ENCODE measurements at regions not wholly inside any gene's neighbourhood (a gene's known extent, or its start where the extent isn't known, plus 50 kb on each side); places are given as distances from the start of the nearest gene placed in this dataset.
A peak's percentile ranks its signal among the peaks of the same experiment; 100 is the strongest.

DNA sequence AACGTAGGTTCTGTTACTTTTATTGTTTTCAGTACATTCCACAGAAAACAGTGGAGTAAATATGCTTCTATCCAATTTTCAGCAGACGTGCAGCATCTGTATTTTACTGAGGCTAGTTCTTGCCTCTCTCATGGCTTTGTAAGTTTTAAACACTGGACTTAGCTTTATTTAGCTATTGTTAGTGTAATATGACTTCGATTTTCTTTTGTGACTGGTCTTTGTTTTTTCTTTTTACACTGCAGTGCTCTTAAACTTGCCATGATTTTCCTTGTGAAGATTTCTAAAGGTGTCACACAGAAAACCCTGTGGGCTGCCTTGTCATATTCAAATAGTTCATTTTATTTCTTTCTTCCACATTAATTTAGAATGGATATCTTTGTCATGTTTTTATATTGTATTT lies 1234.9 kb upstream of the CITED2 start:
- Histone ChIP-seq H3K4me3 (ENCODE audit: low read length) (no peak overlapping the region), H3K4me1 (ENCODE audit: control insufficient read depth, insufficient read depth, low read length) (peaks cover 5% of the 10 kb centered on the region), H3K4me2 (ENCODE audit: low read length) (no peak overlapping the region), H3K27me3 (ENCODE audit: control insufficient read depth, insufficient read depth, low read length) (no peaks in the 10 kb centered on the region), H3K9ac (ENCODE audit: low read depth, low read length) (no peak overlapping the region), H3K36me3 (ENCODE audit: insufficient read depth, low read length) (no peaks in the 10 kb centered on the region), H3K9me3 (replicated peaks; ENCODE audit: low read length) (no peaks in the 10 kb centered on the region)

DNA sequence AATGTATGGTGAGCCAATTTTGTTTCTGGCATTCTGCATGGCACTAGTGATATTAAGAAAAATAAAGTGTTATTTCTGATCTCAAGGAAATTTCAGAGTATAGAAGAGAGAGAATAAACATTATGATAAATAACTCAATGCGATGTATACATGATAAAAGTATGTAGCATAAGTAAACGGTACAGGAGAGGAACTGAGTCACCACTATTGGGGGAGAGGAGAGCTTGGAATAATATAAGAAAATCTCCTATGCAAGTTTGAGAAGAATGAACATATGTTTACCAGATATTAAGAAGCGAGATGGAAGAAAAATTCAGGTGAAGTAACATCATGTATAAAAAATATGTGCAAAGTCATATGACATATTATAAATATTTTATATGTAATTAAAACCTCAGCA lies 1230.3 kb upstream of the CITED2 start:
- H3K4me1 ChIP-seq (ENCODE audit: control insufficient read depth, insufficient read depth, low read length), result peaks cover 20% of the 10 kb centered on the region
- H3K27me3 ChIP-seq (ENCODE audit: control insufficient read depth, insufficient read depth, low read length), result no peaks in the 10 kb centered on the region
- no peaks in the 10 kb centered on the region for H3K9me3 ChIP-seq (replicated peaks; ENCODE audit: low read length)
- H3K9ac ChIP-seq (ENCODE audit: low read depth, low read length), result no peak overlapping the region
- no peak overlapping the region for H3K4me2 ChIP-seq (ENCODE audit: low read length)
- H3K36me3 ChIP-seq (ENCODE audit: insufficient read depth, low read length), result no peaks in the 10 kb centered on the region
- H3K4me3 ChIP-seq (ENCODE audit: low read length), result no peak overlapping the region

DNA sequence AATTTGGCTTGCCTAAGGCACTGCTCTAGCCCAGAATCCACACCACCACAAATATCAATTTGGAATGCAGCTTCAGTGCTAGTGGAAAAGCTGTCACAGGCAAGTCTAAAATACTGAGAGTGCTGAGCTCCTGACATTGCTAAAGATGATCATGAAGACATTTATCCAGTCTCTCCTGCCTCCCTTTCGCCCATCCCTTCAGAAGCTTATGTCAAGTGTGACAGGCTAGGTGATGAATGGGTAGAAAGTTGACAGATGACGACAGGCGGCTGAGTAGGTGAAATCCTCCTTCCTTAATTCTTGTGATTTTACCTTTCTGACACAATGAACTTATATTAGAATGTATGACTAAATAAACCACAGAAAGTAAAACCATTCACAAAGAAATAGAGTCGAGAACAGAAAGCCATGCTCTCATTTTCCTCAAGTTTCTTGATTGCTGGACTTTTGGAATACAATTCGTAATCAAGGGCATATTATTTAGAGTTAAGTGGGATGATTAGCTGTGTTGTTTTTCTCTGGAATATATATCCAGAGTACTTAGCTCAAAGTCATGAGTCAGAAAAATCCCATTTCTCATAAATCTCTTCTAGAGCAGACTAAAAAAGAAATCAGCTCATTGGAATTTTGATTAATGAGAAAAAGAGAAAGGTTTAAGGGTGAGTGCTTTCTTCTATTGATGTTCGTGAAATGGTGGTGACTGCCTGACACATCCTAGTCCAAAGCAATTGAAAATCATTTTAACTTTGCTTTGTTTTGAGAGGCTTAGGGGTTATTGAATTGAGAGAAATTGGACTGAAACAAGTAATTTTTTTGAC lies 1228.2 kb upstream of the CITED2 start:
- H3K4me3 ChIP-seq (ENCODE audit: low read length), result no peak overlapping the region
- no peaks in the 10 kb centered on the region for H3K36me3 ChIP-seq (ENCODE audit: insufficient read depth, low read length)
- H3K9me3 ChIP-seq (replicated peaks; ENCODE audit: low read length), result no peaks in the 10 kb centered on the region
- H3K4me2 ChIP-seq (ENCODE audit: low read length), result no peak overlapping the region
- no peak overlapping the region for H3K9ac ChIP-seq (ENCODE audit: low read depth, low read length)
- H3K4me1 ChIP-seq (ENCODE audit: control insufficient read depth, insufficient read depth, low read length), result peaks cover 20% of the 10 kb centered on the region
- no peaks in the 10 kb centered on the region for H3K27me3 ChIP-seq (ENCODE audit: control insufficient read depth, insufficient read depth, low read length)

DNA sequence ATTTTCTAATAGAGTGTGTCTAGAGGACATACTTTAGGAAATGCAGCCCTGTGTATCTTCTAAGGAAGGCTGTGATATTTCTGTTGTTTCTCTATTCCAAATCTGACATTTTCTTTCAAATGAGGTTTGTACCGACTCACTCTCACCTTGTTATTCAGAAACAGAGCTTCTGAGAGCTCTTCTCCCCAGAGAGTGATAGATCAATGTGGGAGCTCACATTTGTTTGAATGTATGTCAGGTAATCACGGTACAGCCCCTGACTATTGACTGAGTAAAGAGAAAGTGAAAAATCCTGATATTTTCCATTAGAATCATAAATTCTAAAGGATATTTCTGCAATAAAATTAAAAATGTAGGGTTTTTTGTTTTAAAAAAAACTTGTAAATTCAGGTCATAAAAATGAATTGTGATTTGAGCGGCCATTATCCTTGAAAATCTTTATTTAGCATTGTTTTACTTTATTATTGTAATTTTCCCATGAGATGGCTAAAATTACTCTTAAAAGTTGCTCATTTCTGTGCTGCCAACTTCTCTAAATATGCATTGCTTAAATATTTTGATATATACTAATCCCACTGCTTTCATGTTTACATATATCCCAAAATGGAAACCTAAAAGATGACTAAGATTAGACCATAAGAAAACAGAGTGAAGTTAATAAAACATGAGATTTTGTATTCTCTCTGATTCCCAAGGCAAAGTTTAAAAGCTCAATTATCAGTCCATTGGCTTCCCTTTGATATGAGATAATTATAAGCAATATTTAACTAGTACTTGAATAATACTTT lies 1226.8 kb upstream of the CITED2 start:
- peaks cover 20% of the 10 kb centered on the region for H3K4me1 ChIP-seq (ENCODE audit: control insufficient read depth, insufficient read depth, low read length)
- peak overlapping the region; percentile 41 for H3K9ac ChIP-seq (ENCODE audit: low read depth, low read length)
- H3K4me2 ChIP-seq (ENCODE audit: low read length), result no peak overlapping the region
- no peaks in the 10 kb centered on the region for H3K27me3 ChIP-seq (ENCODE audit: control insufficient read depth, insufficient read depth, low read length)
- no peaks in the 10 kb centered on the region for H3K9me3 ChIP-seq (replicated peaks; ENCODE audit: low read length)
- no peaks in the 10 kb centered on the region for H3K36me3 ChIP-seq (ENCODE audit: insufficient read depth, low read length)
- no peak overlapping the region for H3K4me3 ChIP-seq (ENCODE audit: low read length)

DNA sequence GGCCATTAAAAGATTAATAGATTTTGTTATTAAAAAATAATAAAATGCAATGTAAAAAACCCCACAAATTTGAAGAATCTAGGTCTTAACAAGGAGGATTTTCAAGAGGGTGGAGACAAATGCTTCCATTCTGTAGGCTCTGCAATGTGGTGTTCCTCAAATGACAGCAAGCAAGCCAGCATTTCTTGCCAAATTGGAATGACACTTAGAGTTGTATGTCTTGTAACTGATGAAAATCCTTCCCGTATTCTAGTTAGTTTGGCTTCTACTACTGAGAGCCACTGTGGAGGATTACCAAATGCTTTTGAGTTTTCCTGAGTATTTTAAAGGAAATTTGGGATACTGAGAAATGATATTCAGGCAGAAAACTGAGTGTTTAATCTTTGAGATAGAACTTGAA lies 1225.5 kb upstream of the CITED2 start:
- H3K4me2 ChIP-seq (ENCODE audit: low read length), result no peak overlapping the region
- H3K4me1 ChIP-seq (ENCODE audit: control insufficient read depth, insufficient read depth, low read length), result peaks cover 19% of the 10 kb centered on the region
- no peaks in the 10 kb centered on the region for H3K9me3 ChIP-seq (replicated peaks; ENCODE audit: low read length)
- H3K9ac ChIP-seq (ENCODE audit: low read depth, low read length), result no peak overlapping the region
- no peaks in the 10 kb centered on the region for H3K27me3 ChIP-seq (ENCODE audit: control insufficient read depth, insufficient read depth, low read length)
- H3K4me3 ChIP-seq (ENCODE audit: low read length), result no peak overlapping the region
- H3K36me3 ChIP-seq (ENCODE audit: insufficient read depth, low read length), result no peaks in the 10 kb centered on the region

DNA sequence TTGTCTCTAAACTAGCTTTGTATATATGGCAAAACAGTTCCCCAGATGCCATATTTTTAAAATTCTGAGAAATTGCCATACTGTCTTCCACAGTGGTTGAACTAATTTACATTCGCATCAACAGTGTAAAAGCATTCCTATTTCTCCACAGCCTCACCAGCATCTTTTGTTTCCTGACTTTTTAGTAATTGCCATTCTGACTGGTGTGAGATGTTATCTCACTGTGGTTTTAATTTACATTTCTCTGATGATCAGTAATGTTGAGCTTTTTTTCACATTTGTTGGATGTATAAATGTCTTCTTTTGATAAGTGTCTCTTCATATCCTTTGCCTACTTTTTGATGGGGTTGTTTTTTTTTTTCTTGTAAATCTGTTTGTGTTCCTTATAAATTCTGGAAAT lies 1222.7 kb upstream of the CITED2 start:
- peaks cover 13% of the 10 kb centered on the region for H3K4me1 ChIP-seq (ENCODE audit: control insufficient read depth, insufficient read depth, low read length)
- H3K9me3 ChIP-seq (replicated peaks; ENCODE audit: low read length), result no peaks in the 10 kb centered on the region
- no peaks in the 10 kb centered on the region for H3K36me3 ChIP-seq (ENCODE audit: insufficient read depth, low read length)
- no peak overlapping the region for H3K9ac ChIP-seq (ENCODE audit: low read depth, low read length)
- no peak overlapping the region for H3K4me2 ChIP-seq (ENCODE audit: low read length)
- no peak overlapping the region for H3K4me3 ChIP-seq (ENCODE audit: low read length)
- H3K27me3 ChIP-seq (ENCODE audit: control insufficient read depth, insufficient read depth, low read length), result no peaks in the 10 kb centered on the region

DNA sequence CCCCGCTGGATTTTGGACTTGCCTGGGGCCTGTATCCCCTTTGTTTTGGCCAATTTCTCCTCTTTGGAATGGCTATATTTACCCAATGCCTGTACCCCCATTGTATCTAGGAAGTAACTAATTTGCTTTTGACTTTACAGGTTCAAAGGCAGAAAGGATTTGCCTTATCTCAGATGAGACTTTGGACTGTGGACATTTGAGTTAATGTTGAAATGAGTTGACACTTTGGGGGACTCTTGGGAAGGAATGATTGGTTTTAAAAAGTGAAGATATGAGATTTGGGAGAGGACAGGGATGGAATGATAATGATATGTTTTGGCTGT lies 1220.3 kb upstream of the CITED2 start:
- no peak overlapping the region for H3K9ac ChIP-seq (ENCODE audit: low read depth, low read length)
- no peak overlapping the region for H3K4me3 ChIP-seq (ENCODE audit: low read length)
- H3K4me2 ChIP-seq (ENCODE audit: low read length), result no peak overlapping the region

DNA sequence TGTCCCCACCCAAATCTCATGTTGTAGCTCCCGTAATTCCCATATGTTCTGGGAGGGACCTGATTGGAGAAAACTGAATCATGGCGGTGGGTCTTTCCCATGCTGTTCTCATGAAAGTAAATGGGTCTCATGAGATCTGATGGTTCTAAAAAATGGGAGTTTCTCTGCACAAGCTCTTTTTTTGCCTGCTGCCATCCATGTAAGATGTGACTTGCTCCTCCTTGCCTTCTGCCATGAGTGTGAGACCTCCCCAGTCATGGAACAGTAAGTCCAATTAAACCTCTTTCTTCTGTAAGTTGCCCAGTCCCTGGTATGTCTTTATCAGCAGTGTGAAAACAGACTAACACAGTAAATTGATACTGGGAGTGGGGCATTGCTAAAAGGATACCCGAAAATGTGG lies 1218.4 kb upstream of the CITED2 start:
- peaks cover 10% of the 10 kb centered on the region for H3K4me1 ChIP-seq (ENCODE audit: control insufficient read depth, insufficient read depth, low read length)
- H3K4me3 ChIP-seq (ENCODE audit: low read length), result no peak overlapping the region
- no peaks in the 10 kb centered on the region for H3K27me3 ChIP-seq (ENCODE audit: control insufficient read depth, insufficient read depth, low read length)
- H3K36me3 ChIP-seq (ENCODE audit: insufficient read depth, low read length), result no peaks in the 10 kb centered on the region
- no peaks in the 10 kb centered on the region for H3K9me3 ChIP-seq (replicated peaks; ENCODE audit: low read length)
- no peak overlapping the region for H3K4me2 ChIP-seq (ENCODE audit: low read length)
- no peak overlapping the region for H3K9ac ChIP-seq (ENCODE audit: low read depth, low read length)

More for the DNA sequence above, 1220.3 kb upstream of the CITED2 start:
- Histone ChIP-seq H3K4me1 (ENCODE audit: control insufficient read depth, insufficient read depth, low read length) (peaks cover 10% of the 10 kb centered on the region), H3K36me3 (ENCODE audit: insufficient read depth, low read length) (no peaks in the 10 kb centered on the region), H3K9me3 (replicated peaks; ENCODE audit: low read length) (no peaks in the 10 kb centered on the region), H3K27me3 (ENCODE audit: control insufficient read depth, insufficient read depth, low read length) (no peaks in the 10 kb centered on the region)

DNA sequence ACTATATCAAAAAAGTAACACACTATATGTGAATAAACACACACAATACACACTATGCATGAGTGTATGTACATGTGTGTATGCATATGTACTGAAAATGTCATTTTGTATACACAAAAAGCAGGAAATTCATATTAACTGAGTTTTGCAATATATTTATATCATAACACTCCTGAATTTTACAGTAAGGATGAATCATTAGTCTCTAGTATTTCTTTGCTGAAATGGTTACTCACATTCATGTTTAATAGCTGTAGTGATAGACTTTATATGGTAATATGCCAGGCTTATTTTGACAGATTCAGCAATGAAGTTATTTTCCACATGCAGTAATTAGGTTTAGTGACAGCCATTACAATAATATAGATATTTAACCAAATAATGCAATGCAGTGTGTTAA lies 1216.2 kb upstream of the CITED2 start:
- Histone ChIP-seq H3K4me2 (ENCODE audit: low read length) (no peak overlapping the region), H3K36me3 (ENCODE audit: insufficient read depth, low read length) (no peaks in the 10 kb centered on the region), H3K9ac (ENCODE audit: low read depth, low read length) (no peak overlapping the region), H3K9me3 (replicated peaks; ENCODE audit: low read length) (no peaks in the 10 kb centered on the region), H3K4me1 (ENCODE audit: control insufficient read depth, insufficient read depth, low read length) (peaks cover 10% of the 10 kb centered on the region), H3K4me3 (ENCODE audit: low read length) (no peak overlapping the region), H3K27me3 (ENCODE audit: control insufficient read depth, insufficient read depth, low read length) (no peaks in the 10 kb centered on the region)

DNA sequence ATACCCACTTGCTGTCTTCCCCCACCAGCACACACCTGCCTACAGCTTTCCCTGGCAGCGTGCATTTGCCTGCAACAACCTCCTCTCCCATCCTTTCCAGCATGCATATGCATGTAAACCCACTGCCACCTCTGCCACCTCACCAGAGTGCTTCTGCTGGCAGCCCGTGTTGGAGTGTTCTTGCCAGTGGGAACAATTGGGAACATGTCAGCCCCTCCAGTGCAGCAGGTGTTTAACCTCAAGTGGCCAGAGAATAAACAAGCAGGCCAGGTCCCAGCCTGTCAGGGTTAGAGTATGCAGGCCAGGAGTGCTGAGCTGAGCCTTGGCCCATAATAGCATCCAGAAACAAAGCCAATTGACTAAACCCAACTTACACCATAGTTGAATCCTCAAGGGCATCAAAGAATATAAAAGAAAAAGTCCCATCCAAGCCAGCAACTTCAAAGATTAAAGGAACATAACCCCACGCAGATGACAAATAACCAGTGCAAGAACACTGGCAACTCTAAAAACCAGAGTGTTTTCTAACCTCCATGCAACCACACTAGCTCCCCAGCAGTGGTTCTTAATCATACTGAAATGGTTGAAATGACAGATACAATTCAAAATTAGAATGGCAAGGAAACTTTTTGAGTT lies 1212.1 kb upstream of the CITED2 start:
- Histone ChIP-seq H3K9ac (ENCODE audit: low read depth, low read length) (no peak overlapping the region), H3K36me3 (ENCODE audit: insufficient read depth, low read length) (no peaks in the 10 kb centered on the region), H3K9me3 (replicated peaks; ENCODE audit: low read length) (no peaks in the 10 kb centered on the region), H3K4me3 (ENCODE audit: low read length) (no peak overlapping the region), H3K4me1 (ENCODE audit: control insufficient read depth, insufficient read depth, low read length) (peaks cover 10% of the 10 kb centered on the region), H3K27me3 (ENCODE audit: control insufficient read depth, insufficient read depth, low read length) (no peaks in the 10 kb centered on the region), H3K4me2 (ENCODE audit: low read length) (no peak overlapping the region)

DNA sequence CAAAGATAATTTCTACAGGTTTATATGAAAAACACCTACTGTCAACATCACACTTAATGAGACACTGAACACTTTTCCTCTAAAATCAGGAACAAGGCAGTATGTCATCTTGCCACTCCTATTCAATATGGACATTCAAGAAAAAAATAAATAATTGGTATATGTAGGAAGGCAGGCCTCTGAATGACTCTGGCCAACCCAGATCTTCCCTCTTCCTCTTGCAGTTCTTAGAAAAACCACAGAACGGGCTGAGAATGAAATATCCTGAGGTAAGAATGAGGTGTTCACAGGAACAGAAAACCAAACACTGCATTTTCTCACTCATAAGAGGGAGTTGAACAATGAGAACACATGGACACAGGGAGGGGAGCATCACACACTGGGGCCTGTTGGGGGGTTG lies 1207.2 kb upstream of the CITED2 start:
- no peaks in the 10 kb centered on the region for H3K9me3 ChIP-seq (replicated peaks; ENCODE audit: low read length)

More for the DNA sequence above, 1207.2 kb upstream of the CITED2 start:
- no peaks in the 10 kb centered on the region for H3K36me3 ChIP-seq (ENCODE audit: insufficient read depth, low read length)
- no peaks in the 10 kb centered on the region for H3K4me1 ChIP-seq (ENCODE audit: control insufficient read depth, insufficient read depth, low read length)
- no peaks in the 10 kb centered on the region for H3K27me3 ChIP-seq (ENCODE audit: control insufficient read depth, insufficient read depth, low read length)
- H3K4me2 ChIP-seq (ENCODE audit: low read length), result no peak overlapping the region
- no peak overlapping the region for H3K9ac ChIP-seq (ENCODE audit: low read depth, low read length)
- H3K4me3 ChIP-seq (ENCODE audit: low read length), result no peak overlapping the region

All from skeletal muscle satellite cell (primary cell).